Activated CD8-positive, alpha-beta memory T cell treated with anti-CD3 and anti-CD28 coated beads for 1 hour (primary cell): ENCODE measurements at regions not wholly inside any gene's neighbourhood (a gene's known extent, or its start where the extent isn't known, plus 50 kb on each side); places are given as distances from the start of the nearest gene placed in this dataset.

Experiments
- DNase-seq, 2 donors: peaks; one replicate each; pipeline ENCODE4 v3.0.0-alpha.2; 2020; ENCODE audit warnings: low read depth in 1 of 2; ENCODE audit errors: extremely low read depth in 1 of 2

- peak in 1 of 2 donors; percentile 44 for DNase-seq
Measured at GRCh38 chr11:15650105-15650938, 535.6 kb downstream of the INSC start.

- no peak for DNase-seq
Measured at GRCh38 chr11:15651033-15651432, 536.3 kb downstream of the INSC start.

- no peak for DNase-seq
Measured at GRCh38 chr11:15651816-15652215, 537.1 kb downstream of the INSC start.

- DNase-seq, result no peak
Measured at GRCh38 chr11:15653191-15653710, 538.5 kb downstream of the INSC start.

GRCh38 chr11:15654451-15654850 is 539.7 kb downstream of the INSC start:
- no peak for DNase-seq

- no peak for DNase-seq
Measured at GRCh38 chr11:15655552-15655951, 540.8 kb downstream of the INSC start.

GRCh38 chr11:15657264-15657663 is 542.5 kb downstream of the INSC start:
- DNase-seq, result no peak

GRCh38 chr11:15660496-15660895 is 545.8 kb downstream of the INSC start:
- no peak for DNase-seq

- no peak for DNase-seq
Measured at GRCh38 chr11:15662285-15662684, 547.6 kb downstream of the INSC start.

- no peak for DNase-seq
Measured at GRCh38 chr11:15663777-15664218, 549.1 kb downstream of the INSC start.

GRCh38 chr11:15665368-15665871 is 550.7 kb downstream of the INSC start:
- DNase-seq, result no peak

GRCh38 chr11:15667127-15667725 is 552.5 kb downstream of the INSC start:
- DNase-seq, result no peak

GRCh38 chr11:15668718-15669117 is 554.0 kb downstream of the INSC start:
- DNase-seq, result no peak

GRCh38 chr11:15670520-15671070 is 555.9 kb downstream of the INSC start:
- DNase-seq, result no peak

GRCh38 chr11:15671216-15671615 is 556.5 kb downstream of the INSC start:
- no peak for DNase-seq

GRCh38 chr11:15672825-15673224 is 558.1 kb downstream of the INSC start:
- no peak for DNase-seq

- DNase-seq, result no peak
Measured at GRCh38 chr11:15673408-15673831, 558.7 kb downstream of the INSC start.

GRCh38 chr11:15674756-15675155 is 560.0 kb downstream of the INSC start:
- no peak for DNase-seq

- DNase-seq, result no peak
Measured at GRCh38 chr11:15675683-15676082, 561.0 kb downstream of the INSC start.

- DNase-seq, result no peak
Measured at GRCh38 chr11:15677181-15677580, 562.5 kb downstream of the INSC start.

- no peak for DNase-seq
Measured at GRCh38 chr11:15683528-15683927, 568.8 kb downstream of the INSC start.

GRCh38 chr11:15685306-15685705 is 570.6 kb downstream of the INSC start:
- no peak for DNase-seq
